SW480 (cell line): ENCODE measurements at regions not wholly inside any gene's neighbourhood (a gene's known extent, or its start where the extent isn't known, plus 50 kb on each side); places are given as distances from the start of the nearest gene placed in this dataset.
A peak's percentile ranks its signal among the peaks of the same experiment; 100 is the strongest.
"Not testable (repeated sequence)": the region's sequence is repeated elsewhere in the genome, so short reads cannot be mapped to it uniquely, and the experiment has no call there.

Experiments
- DNase-seq: peaks from one replicate; pipeline ENCODE4 v3.0.0-alpha.2; 2016; ENCODE audit warnings: low spot score

DNA sequence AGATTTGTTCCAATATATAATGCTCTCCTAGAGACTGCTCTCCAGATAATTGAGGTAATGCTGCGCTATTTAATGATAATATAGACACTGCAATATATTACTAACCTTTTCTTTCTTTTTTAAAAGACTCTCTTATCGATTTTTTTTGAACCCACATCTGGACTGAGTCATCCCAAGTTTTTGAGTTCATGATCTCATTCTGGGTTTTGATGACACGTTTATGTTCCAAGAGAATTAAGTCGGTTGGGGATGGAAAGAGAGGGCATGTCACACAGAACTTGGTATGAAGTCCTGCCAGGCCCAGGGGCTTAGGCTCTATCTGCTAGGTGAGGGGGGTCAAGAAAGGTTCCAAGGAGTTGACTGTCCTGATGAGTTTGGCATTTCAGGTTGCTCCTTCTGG lies 431.1 kb downstream of the MFSD1 start:
- no peak for DNase-seq

DNA sequence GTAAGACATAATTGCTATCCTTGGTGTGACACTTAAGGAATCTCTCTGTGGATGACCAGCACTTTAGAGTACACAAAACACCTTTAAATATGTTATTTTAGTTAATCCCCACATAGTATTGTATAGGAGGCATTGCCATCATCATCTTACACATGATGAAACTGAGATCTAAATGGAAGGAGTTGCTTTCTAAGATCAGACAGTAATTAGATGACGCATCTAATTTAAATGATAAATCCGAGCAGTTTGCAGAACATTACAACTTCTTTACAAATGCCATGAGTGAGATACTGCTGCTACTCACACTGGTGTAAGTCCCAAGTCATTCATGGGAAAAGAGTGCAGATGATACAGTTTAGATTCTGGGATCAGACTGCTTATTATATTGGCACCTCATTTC lies 431.9 kb downstream of the MFSD1 start:
- no peak for DNase-seq

- no peak for DNase-seq
These were observed 432.5 kb downstream of the MFSD1 start for GRCh38 chr3:159234306-159234705.

DNA sequence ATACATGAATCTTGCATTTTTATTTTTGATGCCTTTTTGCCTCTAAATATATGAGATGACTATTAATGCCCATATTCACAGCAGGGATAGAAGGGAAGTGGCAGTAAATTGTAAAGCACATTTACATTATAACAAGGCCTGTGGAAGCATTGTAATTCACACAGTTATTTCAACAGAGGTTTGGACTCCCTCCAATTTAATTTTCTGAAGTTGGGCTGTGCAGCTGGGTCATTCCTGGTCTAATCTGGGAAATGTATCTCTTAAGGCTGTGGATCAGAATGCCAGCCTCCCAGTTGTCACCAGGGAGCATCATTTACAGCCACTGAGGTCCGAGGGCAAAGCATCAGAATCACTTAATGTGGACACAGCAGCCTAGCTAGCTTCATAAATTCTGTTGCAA lies 434.5 kb downstream of the MFSD1 start:
- no peak for DNase-seq

- no peak for DNase-seq
These were observed 435.4 kb downstream of the MFSD1 start for GRCh38 chr3:159237226-159237625.

DNA sequence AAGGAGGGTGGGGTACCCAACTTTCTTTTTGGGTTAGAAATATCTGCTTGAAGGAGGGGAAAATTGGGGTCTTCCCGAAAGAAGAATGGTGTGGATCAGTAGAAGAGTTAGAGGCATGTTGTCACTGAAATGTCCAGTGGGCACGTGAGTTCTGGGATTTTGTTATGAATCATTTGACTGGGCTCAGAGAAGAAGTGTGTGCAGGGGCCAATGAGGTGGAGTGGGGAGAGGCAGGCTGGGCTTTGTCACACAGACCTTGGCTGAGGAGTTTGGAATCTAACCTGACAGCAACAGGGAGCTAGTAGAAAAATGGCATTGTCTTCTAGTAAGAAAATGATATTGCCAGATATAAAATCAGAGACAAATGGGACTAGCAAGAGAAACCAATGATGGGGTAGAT lies 436.8 kb downstream of the MFSD1 start:
- no peak for DNase-seq

DNA sequence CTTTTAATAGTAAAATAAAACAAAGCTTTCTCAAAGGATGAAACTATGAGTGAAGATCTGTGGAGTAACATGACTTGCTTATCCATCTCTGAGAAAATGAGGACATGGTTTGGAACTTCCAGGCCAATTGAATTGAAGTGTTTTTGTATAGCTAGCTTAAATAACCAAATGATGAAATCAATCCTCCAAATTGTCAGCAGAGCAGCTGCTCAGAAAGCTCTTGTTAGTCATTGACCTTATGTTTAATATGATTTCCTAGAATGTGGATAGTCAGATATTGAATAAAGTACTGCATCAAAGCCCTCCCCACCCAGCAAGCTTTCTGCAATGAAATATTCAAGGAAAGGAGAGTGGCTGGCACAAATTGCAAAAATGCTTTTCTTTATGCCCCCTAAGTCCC lies 437.2 kb downstream of the MFSD1 start:
- DNase-seq = no peak

- DNase-seq = no peak
These were observed 443.1 kb downstream of the MFSD1 start for GRCh38 chr3:159244933-159245332.

DNA sequence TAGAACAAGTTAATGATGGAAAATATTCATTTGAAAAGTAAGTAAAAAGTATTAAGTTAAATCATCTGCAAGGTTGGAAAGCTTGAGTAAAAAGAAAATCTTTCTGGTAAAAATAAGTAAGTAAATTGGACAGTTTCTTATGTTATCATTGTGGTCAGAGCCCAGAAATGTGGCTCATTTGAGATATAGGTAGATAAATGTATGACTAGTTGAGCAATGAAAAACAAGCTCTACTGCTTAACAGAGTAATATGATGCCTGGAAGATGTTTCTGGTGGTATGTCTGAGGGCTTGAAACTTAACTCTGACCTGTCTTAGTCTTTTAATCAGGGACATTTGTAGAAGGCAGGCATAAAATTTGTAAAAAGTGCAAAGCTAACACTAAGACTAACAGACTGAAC lies 444.0 kb downstream of the MFSD1 start:
- no peak for DNase-seq

DNA sequence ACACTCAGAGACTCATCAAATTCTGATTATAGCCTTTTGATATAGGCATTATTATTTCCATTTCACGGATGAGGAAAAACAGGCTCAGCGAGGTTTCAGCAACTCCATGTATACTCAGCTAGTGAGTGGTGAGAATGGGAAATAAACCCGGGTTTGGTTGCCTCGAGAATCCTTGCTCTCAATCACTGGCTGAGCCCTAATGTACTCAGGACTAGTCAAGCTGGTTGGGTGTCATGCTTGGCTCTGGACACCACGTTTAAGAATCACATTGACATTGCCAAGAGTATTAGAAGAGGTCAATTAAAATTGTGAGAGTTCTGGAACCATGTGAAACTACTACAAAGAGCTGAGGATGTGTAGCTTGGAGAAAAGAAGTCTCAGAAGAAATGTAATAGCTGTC lies 444.5 kb downstream of the MFSD1 start:
- DNase-seq = no peak

DNA sequence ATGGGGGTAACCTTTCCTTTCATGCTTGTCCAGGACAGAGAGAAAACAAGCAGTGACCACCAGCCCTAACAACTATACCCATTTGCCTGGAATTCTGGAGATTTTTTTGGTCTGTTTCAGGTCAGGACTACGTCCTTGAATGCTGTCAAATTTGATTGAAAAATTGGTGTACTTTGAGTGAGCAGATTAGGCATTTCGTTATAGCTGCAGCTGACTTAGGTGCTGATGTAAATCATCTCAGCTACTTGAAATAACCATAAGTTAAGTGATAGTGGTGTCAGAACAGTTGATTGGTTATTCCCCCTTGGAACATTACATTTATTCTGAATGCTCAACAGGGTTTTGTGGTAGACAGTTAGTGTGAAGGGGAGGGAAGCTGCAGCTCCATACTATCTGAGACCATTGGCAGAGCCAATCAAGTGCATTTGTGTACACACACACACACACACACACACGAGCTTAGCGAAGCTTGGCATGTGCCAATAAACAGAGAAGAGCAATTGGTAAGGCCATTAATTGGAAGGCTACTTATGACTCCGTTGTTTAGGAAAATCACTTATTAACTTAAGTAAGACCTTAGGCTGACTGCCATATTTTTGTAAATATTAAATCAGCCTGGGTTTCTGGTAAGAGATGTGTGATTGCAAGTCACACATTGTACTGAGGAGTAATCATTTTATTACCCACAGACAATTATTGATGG lies 447.8 kb downstream of the MFSD1 start:
- no peak for DNase-seq

GRCh38 chr3:159250961-159251360 lies 449.1 kb downstream of the MFSD1 start:
- DNase-seq = no peak

- DNase-seq = no peak
These were observed 450.4 kb downstream of the MFSD1 start for GRCh38 chr3:159252274-159252673.

- DNase-seq = peak; percentile 37
These were observed 451.0 kb downstream of the MFSD1 start for GRCh38 chr3:159252772-159253384.

DNA sequence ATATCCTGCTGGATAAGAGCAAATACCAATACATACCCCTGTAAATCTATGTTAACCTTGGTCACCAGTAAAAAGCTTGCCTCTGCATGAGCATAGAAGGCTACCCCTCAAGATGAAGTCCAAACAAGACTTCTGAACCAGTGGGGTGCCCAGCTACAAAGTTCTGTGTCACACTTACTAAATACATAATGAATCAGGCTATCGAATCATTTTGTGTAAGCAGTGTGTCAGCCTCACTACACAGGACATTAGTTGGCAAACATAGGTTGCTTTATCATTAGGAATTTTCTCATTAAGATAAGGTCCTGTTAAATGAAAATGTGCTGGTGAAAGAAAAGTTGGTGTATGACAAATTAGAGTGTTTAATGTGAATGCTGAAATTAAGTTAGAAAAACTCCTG lies 452.0 kb downstream of the MFSD1 start:
- no peak for DNase-seq

DNA sequence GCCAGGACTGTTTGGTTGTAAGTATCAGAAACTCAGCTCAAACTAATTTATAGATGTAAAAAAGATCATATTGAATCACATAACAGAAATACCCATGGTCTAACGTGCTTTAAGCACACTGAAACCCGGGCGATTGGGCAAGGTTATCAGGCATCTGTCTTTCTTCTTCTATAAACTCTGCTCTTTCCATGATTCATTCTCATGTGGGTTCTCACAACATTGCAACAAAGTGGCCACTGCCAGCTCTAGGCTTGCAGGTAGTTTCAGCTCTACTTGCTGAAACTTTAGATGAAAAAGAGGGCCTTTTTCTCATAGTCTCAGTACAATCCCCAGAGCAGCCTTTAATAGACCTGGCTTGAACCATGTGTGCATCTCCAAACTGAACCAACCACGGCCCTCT lies 456.1 kb downstream of the MFSD1 start:
- DNase-seq = no peak

- no peak for DNase-seq
These were observed 457.1 kb downstream of the MFSD1 start for GRCh38 chr3:159258934-159259333.

DNA sequence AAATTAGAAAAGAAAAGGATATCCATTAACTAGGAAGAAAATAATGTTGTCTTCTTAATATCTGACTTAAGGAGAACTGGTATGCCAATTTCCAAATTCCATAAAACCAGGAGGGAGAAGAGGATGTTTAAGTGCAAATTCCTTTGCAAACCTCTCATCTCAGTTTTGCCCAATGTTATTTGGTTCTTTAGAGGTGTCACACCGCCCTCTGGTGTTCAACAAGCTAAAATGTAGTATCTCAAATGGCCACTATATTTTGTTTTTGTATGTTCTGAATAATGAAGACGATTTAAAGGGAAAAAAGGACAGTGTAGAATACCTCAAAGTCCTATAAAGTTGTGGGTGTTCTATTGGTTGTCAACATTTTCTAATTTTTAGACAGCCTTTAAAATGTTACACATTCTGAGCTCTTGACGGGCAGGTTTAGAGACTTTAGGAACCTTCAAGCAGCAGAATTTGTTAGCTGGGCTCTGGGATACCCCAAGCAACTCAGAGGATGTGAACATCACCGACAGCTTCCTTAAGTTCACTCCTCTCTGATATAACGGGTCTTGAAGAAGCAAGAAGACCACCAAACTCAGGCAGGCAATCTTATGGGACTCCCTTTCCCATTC lies 458.3 kb downstream of the MFSD1 start:
- peak; percentile 53 for DNase-seq

DNA sequence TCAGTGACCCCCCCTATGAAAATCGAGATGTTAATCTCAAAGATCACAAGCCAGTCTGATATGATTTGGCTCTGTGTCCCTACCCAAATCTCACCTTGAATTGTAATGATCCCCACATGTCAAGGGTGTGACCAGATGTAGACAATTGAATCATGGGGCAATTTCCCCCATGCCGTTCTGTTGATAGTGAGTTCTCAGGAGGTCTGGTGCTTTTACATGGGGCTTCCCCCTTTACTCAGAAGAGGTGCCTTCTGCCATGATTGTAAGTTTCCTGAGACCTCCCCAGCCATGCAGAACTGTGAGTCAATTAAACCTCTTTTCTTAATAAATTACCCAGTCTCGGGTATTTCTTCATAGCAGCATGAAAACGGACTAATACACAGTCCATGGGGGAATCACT lies 459.5 kb downstream of the MFSD1 start:
- DNase-seq = not testable (repeated sequence)

GRCh38 chr3:159263750-159264553 lies 462.1 kb downstream of the MFSD1 start:
- DNase-seq = peak; percentile 42

DNA sequence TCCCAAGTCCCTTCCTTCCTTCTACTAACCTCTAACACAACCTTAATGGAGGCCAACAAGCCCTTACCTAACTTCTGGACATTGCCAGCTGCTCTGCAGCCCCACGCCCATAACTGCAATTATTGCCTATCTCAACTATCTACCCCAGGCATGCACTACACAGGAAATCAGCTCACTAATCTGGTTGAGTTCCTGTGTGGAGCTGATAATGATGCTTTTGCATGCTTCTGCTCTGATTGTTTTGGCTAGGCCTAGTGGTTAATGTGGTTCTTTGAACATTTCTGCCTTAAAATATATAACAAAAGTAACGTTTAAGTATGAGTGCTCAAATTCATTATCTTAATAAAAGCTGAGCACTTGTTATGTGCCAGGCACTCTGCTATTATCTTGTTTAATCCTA lies 463.9 kb downstream of the MFSD1 start:
- DNase-seq = no peak

DNA sequence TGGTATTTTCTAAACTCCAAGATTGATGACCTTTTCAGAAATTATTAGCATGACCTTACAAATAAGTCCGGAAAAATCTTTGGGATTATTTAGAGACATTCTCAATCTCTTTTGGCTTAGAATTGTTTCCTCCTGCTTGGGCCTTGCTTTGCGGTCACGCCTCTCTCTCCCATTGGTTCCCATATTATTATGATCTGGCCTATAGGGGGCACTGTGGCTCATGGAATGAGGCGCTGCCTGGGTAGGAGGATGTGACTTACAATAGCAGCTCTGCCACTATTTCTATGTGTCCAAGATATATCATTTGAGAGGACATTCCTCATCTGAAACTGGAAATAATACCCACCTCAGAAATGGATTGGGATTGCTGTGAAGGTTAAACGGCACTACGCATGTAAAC lies 464.9 kb downstream of the MFSD1 start:
- DNase-seq = peak; percentile 44
